HepG2 (cell line): ENCODE measurements at regions not wholly inside any gene's neighbourhood (a gene's known extent, or its start where the extent isn't known, plus 50 kb on each side); places are given as distances from the start of the nearest gene placed in this dataset.

Source experiments
- ATAC-seq: fragments of 200-7000 bp; cut with Tn5 transposase; 3 replicates; pipeline ENCODE4 v1.9.1; 2020; ENCODE audit warnings: mild to moderate bottlenecking, moderate library complexity
- BruUV-seq: library from RNA; stranded (reverse); fragments of 400-500 nt; replicated peaks from 2 replicates; lab custom pipeline; 2021; lab: Mats Ljungman, UMichigan
- CTCF ChIA-PET: fragments of 300-600 bp; formaldehyde crosslinking; extraction: SDS; loops from one replicate; lab custom pipeline; 2021; ENCODE audit warnings: low total read pairs, inconsistent platforms, low intra/inter-chr PET ratio; lab: Yijun Ruan, JAX
- POLR2A ChIA-PET: fragments of 350-600 bp; sonication (Branson Sonifier 250); formaldehyde crosslinking; loops from one replicate; lab custom pipeline; 2020; ENCODE audit warnings: antibody characterized with exemption, inconsistent platforms; lab: Yijun Ruan, JAX
- DNase-seq: peaks from one replicate; pipeline ENCODE4 v3.0.0-alpha.2; 2015; ENCODE audit warnings: low spot score
- FAIRE-seq: peaks from 3 replicates; lab custom pipeline; 2011; peaks lifted over from hg19 to GRCh38; lab: Jason Lieb, UNC
- H2AFZ ChIP-seq: one replicate; pipeline ENCODE4 v1.6.1; 2011; ENCODE audit warnings: low read length, inconsistent platforms
- H3K27ac ChIP-seq: fragments of 300-600 bp; 3 replicates; pipeline ENCODE4 v1.8.0; 2011; ENCODE audit warnings: mixed run types, mild to moderate bottlenecking, mixed read lengths, low read length, inconsistent platforms; ENCODE audit not compliant: insufficient read depth; ENCODE audit errors: extremely low read length
- H3K27me3 ChIP-seq, 2 experiments: fragments of 200-600 bp in 1 of 2; 2 replicates in 1 of 2; 3 replicates in 1 of 2; pipeline versions ENCODE4 v1.6.0 to v1.8.0; 2011; ENCODE audit warnings: low read length in 2 of 2, mild to moderate bottlenecking in 2 of 2, moderate library complexity in 2 of 2, inconsistent platforms in 1 of 2; ENCODE audit not compliant: insufficient read depth in 2 of 2, control insufficient read depth in 1 of 2
- H3K36me3 ChIP-seq, 2 experiments: fragments of 200-600 bp in 1 of 2; replicated peaks in 1 of 2; 2 replicates in 1 of 2; 3 replicates in 1 of 2; pipeline versions ENCODE4 v1.5.1 to v1.8.0; 2011; ENCODE audit warnings: low read length in 2 of 2, inconsistent platforms in 1 of 2; ENCODE audit not compliant: insufficient read depth in 2 of 2, control insufficient read depth in 1 of 2
- H3K4me1 ChIP-seq: 2 replicates; pipeline ENCODE4 v1.5.1; 2012; ENCODE audit warnings: low read length, inconsistent platforms; ENCODE audit not compliant: insufficient read depth
- H3K4me2 ChIP-seq: 2 replicates; pipeline ENCODE4 v1.6.0; 2011; ENCODE audit warnings: low read depth, low read length, inconsistent platforms
- H3K4me3 ChIP-seq, 3 experiments: fragments of 200-600 bp in 1 of 3; sonication (generic), shearing (Covaris generic) in 1 of 3; replicated peaks in 1 of 3; 2 replicates each; pipeline ENCODE4 v1.5.1; 2011 to 2016; ENCODE audit warnings: low read length in 3 of 3, inconsistent platforms in 2 of 3, low read depth in 2 of 3, mild to moderate bottlenecking in 2 of 3, control low read depth in 1 of 3, mixed read lengths in 1 of 3; ENCODE audit not compliant: insufficient read depth in 1 of 3
- H3K79me2 ChIP-seq: one replicate; pipeline ENCODE4 v1.6.1; 2011; ENCODE audit warnings: low read length, inconsistent platforms; ENCODE audit not compliant: insufficient read depth
- H3K9ac ChIP-seq: 2 replicates; pipeline ENCODE4 v1.6.0; 2011; ENCODE audit warnings: mild to moderate bottlenecking, low read depth, low read length, inconsistent platforms; ENCODE audit not compliant: insufficient read depth
- H3K9me3 ChIP-seq: 2 replicates; pipeline ENCODE4 v1.5.1; 2012; ENCODE audit warnings: mild to moderate bottlenecking, low read length
- H4K20me1 ChIP-seq: 2 replicates; pipeline ENCODE4 v1.6.0; 2011; ENCODE audit warnings: inconsistent platforms, mild to moderate bottlenecking, low read length, moderate library complexity; ENCODE audit not compliant: insufficient read depth
- BRCA1 ChIP-seq: sonication (generic); formaldehyde crosslinking; IDR thresholded peaks from 2 replicates; pipeline ENCODE4 v1.4.0; 2020; ENCODE audit warnings: missing genetic modification reagents
- SNAPC5 ChIP-seq: sonication (generic); formaldehyde crosslinking; IDR thresholded peaks from 2 replicates; pipeline ENCODE4 v1.8.1; 2023; ENCODE audit warnings: mild to moderate bottlenecking, missing genetic modification reagents, borderline replicate concordance
- ZNF160 ChIP-seq: sonication (generic); formaldehyde crosslinking; IDR thresholded peaks from 2 replicates; pipeline ENCODE4 v1.8.0; 2022; ENCODE audit warnings: mild to moderate bottlenecking, inconsistent platforms, missing genetic modification reagents
- ZNF362 ChIP-seq: sonication (generic); formaldehyde crosslinking; IDR thresholded peaks from 2 replicates; pipeline ENCODE4 v1.4.0; 2020; ENCODE audit warnings: missing genetic modification reagents, mild to moderate bottlenecking, borderline replicate concordance
- in situ Hi-C: cut with HindIII; loops from 2 replicates; pipeline ENCODE4 v1.10.0; 2017; ENCODE audit warnings: low pct_unique_long_range_greater_than_20kb; ENCODE audit not compliant: extremely low pct_ligation_motif_present
- intact Hi-C: fragments of 100-400 bp; cut with micrococcal nuclease; formaldehyde crosslinking; loops from one replicate; pipeline ENCODE4 v1.10.0; 2022; ENCODE audit not compliant: unreplicated experiment
- TF ChIP-seq, protein P1 (sequence below): sonication (generic); formaldehyde crosslinking; IDR thresholded peaks from 2 replicates; pipeline ENCODE4 v1.5.1; 2020; ENCODE audit warnings: mild to moderate bottlenecking, missing genetic modification reagents, borderline replicate concordance

GRCh38 chr11:98512938-98513337 lies 507.8 kb upstream of the CNTN5 start:
- Histone ChIP-seq H3K27me3 (no peaks in the 10 kb centered on the region), H3K9ac (no peak overlapping the region), H2AFZ (no peak overlapping the region)
- BruUV-seq = no TSS peak
- FAIRE-seq (no peak), DNase-seq (no peak)
- TF ChIP-seq, protein P1, sequence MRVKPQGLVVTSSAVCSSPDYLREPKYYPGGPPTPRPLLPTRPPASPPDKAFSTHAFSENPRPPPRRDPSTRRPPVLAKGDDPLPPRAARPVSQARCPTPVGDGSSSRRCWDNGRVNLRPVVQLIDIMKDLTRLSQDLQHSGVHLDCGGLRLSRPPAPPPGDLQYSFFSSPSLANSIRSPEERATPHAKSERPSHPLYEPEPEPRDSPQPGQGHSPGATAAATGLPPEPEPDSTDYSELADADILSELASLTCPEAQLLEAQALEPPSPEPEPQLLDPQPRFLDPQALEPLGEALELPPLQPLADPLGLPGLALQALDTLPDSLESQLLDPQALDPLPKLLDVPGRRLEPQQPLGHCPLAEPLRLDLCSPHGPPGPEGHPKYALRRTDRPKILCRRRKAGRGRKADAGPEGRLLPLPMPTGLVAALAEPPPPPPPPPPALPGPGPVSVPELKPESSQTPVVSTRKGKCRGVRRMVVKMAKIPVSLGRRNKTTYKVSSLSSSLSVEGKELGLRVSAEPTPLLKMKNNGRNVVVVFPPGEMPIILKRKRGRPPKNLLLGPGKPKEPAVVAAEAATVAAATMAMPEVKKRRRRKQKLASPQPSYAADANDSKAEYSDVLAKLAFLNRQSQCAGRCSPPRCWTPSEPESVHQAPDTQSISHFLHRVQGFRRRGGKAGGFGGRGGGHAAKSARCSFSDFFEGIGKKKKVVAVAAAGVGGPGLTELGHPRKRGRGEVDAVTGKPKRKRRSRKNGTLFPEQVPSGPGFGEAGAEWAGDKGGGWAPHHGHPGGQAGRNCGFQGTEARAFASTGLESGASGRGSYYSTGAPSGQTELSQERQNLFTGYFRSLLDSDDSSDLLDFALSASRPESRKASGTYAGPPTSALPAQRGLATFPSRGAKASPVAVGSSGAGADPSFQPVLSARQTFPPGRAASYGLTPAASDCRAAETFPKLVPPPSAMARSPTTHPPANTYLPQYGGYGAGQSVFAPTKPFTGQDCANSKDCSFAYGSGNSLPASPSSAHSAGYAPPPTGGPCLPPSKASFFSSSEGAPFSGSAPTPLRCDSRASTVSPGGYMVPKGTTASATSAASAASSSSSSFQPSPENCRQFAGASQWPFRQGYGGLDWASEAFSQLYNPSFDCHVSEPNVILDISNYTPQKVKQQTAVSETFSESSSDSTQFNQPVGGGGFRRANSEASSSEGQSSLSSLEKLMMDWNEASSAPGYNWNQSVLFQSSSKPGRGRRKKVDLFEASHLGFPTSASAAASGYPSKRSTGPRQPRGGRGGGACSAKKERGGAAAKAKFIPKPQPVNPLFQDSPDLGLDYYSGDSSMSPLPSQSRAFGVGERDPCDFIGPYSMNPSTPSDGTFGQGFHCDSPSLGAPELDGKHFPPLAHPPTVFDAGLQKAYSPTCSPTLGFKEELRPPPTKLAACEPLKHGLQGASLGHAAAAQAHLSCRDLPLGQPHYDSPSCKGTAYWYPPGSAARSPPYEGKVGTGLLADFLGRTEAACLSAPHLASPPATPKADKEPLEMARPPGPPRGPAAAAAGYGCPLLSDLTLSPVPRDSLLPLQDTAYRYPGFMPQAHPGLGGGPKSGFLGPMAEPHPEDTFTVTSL (CRISPR knock-in tag) = no peak
- no peak for TF ChIP-seq BRCA1
- no peak for TF ChIP-seq ZNF160 (CRISPR knock-in tag)
- no peak for TF ChIP-seq SNAPC5
- TF ChIP-seq ZNF362 (CRISPR knock-in tag) = no peak
- TF ChIP-seq, all 625 proteins: peak for 0
- Histone ChIP-seq H3K79me2 (no peaks in the 10 kb centered on the region), H3K36me3 (no peaks in the 10 kb centered on the region), H3K4me1 (no peaks in the 10 kb centered on the region), H3K4me3 (no peak overlapping the region), H3K9me3 (no peaks in the 10 kb centered on the region), H4K20me1 (no peaks in the 10 kb centered on the region), H3K27ac (no peak overlapping the region), H3K4me2 (no peak overlapping the region)
- intact Hi-C loops (no loop called here), in situ Hi-C loops (no loop called here)
- no peak for ATAC-seq
- ChIA-PET POLR2A (no interaction called here), CTCF (no interaction called here)
